ENCODE measurements at regions not wholly inside any gene's neighbourhood (a gene's known extent, or its start where the extent isn't known, plus 50 kb on each side); places are given as distances from the start of the nearest gene placed in this dataset.

GRCh38 chr4:164440199-164440598, 313.7 kb upstream of the SMIM31 start:
- DNase-seq: no peak

GRCh38 chr4:164441109-164441508, 312.8 kb upstream of the SMIM31 start:
- no peak for DNase-seq

- DNase-seq: no peak
Observed at GRCh38 chr4:164442180-164442579, 311.8 kb upstream of the SMIM31 start.

- DNase-seq: no peak
Observed at GRCh38 chr4:164446516-164446915, 307.4 kb upstream of the SMIM31 start.

GRCh38 chr4:164461901-164462300, 292.0 kb upstream of the SMIM31 start:
- no peak for DNase-seq

- no peak for DNase-seq
Observed at GRCh38 chr4:164462471-164462870, 291.5 kb upstream of the SMIM31 start.

- DNase-seq: no peak
Observed at GRCh38 chr4:164464313-164464712, 289.6 kb upstream of the SMIM31 start.

- DNase-seq: no peak
Observed at GRCh38 chr4:164467493-164467892, 286.4 kb upstream of the SMIM31 start.

GRCh38 chr4:164481306-164482091, 272.4 kb upstream of the SMIM31 start:
- DNase-seq: no peak

- DNase-seq: no peak
Observed at GRCh38 chr4:164482092-164482404, 271.9 kb upstream of the SMIM31 start.

GRCh38 chr4:164482758-164483157, 271.2 kb upstream of the SMIM31 start:
- no peak for DNase-seq

- no peak for DNase-seq
Observed at GRCh38 chr4:164483711-164484110, 270.2 kb upstream of the SMIM31 start.

- DNase-seq: no peak
Observed at GRCh38 chr4:164484551-164484950, 269.4 kb upstream of the SMIM31 start.

GRCh38 chr4:164485136-164485535, 268.8 kb upstream of the SMIM31 start:
- no peak for DNase-seq

GRCh38 chr4:164488114-164488513, 265.8 kb upstream of the SMIM31 start:
- no peak for DNase-seq

- DNase-seq: no peak
Observed at GRCh38 chr4:164501074-164501473, 252.9 kb upstream of the SMIM31 start.

- DNase-seq: no peak
Observed at GRCh38 chr4:164503874-164504273, 250.1 kb upstream of the SMIM31 start.

- no peak for DNase-seq
Observed at GRCh38 chr4:164508097-164508496, 245.8 kb upstream of the SMIM31 start.

- DNase-seq: no peak
Observed at GRCh38 chr4:164508771-164509170, 245.2 kb upstream of the SMIM31 start.

- DNase-seq: no peak
Observed at GRCh38 chr4:164509951-164510350, 244.0 kb upstream of the SMIM31 start.

GRCh38 chr4:164512124-164512523, 241.8 kb upstream of the SMIM31 start:
- no peak for DNase-seq

- no peak for DNase-seq
Observed at GRCh38 chr4:164514765-164515164, 239.2 kb upstream of the SMIM31 start.

GRCh38 chr4:164524789-164525188, 229.1 kb upstream of the SMIM31 start:
- no peak for DNase-seq

GRCh38 chr4:164526933-164527583, 226.9 kb upstream of the SMIM31 start:
- no peak for DNase-seq

GRCh38 chr4:164529058-164529457, 224.9 kb upstream of the SMIM31 start:
- no peak for DNase-seq

Measured in NCI-H446 (cell line).